HCEC 1CT (cell line): ENCODE measurements at regions not wholly inside any gene's neighbourhood (a gene's known extent, or its start where the extent isn't known, plus 50 kb on each side); places are given as distances from the start of the nearest gene placed in this dataset.

ENCODE experiments used
- DNase-seq: peaks from one replicate; pipeline ENCODE4 v3.0.0-alpha.2; 2017

DNA sequence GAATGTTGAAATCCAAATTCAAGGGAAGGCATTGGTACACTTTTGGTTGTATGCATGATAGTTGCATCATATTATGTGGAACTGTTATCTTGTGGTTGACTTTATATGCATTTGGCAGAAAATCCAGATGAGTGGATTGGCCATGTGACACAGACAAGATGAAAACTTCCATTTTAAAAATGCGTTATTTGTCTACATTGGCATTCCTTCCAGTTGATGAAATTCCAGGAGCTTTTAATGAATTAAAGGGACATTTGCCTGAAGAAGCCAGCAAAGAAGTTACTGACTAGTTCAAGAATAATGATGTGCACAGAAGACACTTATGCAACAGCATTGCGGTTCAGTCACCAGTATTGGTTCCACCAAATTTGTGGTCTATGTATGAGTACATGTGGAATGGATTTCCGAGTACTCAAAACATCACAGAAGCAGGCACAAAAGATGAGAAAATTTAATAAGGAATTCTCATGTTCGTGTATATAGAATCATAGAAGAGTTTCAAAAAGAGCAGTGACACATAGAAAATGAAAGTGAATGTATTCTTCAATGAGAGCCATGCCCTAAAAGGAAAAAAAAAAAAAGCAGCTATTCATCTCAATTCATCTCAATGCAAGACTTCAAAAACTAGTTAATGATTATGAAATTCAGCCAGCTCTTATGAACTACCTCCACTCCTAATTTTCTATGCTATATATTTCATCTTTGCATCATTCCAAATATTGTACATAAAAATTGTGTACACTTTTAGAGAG, 232.1 kb downstream of the RBM43 start:
- DNase-seq = peak; percentile 81

DNA sequence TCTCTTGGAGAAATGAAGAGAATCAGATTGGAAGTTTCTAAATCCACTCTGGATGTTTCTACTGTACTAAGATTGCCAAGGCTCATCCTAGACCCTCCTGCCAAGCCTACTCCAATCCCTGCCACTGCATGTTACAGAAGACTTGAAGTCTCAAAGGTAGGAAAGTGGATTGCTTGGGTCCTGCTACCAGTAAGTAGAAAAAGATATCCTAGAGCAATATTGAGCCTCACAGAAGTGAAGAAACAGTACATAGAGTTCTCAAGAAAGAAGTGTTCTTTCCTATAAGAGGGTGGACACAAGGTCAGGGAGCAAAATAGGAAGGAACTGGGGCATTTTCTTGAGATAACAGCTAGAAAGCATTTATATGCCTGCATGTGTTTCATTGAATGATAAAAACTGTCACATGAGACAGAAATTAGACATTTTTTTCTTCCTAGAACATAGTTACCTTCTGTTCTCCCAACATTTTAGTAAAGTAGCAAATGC, 232.9 kb downstream of the RBM43 start:
- no peak for DNase-seq

DNA sequence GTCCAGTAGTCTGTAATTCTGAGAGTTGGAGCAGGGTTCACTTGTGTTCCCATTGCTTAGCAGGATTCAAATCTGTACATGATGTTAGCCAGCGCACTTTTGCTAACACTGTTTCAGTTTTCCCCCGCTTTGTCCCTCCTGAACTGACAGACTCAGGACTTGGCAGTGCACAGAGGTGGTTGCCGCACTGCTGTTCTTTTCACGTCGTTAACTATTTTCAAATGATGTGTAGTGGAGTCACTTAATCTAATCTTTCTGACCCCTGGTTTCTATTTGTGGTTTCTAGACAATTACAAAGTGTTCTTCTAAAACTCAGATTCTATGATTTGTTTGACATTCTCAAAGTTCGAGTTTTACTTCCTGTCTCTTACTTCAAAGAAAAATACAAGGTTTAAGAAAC, 234.5 kb downstream of the RBM43 start:
- no peak for DNase-seq

DNA sequence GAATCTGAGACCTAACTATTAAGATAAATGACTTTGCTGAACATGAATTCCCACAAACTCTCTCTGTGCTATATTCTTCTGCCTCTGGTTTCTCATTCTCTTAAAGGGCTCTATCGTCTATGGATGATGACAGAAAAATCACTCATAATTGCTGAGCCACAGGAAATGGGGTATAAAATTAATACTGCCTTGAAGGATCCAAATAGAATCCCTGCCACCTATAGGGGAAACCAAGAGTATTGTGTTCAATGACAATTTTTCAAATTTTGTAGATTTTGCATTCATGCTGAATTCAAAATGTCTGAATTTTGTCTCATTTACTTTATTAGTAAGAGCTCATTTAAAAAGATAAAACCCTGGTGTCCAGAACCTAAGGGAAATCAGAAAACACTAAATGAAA, 235.8 kb downstream of the RBM43 start:
- no peak for DNase-seq

DNA sequence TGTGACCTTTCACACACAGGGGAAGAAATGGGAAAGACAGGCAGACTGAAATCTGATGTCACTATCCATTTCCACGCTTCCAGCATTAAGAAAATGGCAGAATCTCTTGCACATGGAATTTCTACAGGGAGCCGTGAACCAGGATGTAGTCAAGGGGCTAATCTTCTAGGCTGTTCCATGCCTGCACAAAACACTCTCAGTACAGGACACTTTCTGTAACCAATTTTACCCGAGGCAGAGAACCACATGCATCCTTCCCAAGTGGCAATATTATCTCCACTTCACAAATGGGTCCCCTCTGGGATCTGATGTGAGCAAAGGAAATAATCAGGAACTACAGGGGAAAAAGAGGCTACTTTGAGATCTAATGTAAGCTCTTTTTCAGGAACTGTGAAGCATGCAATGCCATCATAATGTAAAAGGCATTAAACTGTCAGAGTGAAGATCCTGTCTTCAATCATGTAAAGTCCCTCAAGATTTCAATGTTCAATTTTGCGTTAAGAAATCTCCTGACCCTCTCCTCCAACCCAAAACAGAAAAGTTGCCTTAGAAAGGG, 236.9 kb downstream of the RBM43 start:
- DNase-seq = no peak

DNA sequence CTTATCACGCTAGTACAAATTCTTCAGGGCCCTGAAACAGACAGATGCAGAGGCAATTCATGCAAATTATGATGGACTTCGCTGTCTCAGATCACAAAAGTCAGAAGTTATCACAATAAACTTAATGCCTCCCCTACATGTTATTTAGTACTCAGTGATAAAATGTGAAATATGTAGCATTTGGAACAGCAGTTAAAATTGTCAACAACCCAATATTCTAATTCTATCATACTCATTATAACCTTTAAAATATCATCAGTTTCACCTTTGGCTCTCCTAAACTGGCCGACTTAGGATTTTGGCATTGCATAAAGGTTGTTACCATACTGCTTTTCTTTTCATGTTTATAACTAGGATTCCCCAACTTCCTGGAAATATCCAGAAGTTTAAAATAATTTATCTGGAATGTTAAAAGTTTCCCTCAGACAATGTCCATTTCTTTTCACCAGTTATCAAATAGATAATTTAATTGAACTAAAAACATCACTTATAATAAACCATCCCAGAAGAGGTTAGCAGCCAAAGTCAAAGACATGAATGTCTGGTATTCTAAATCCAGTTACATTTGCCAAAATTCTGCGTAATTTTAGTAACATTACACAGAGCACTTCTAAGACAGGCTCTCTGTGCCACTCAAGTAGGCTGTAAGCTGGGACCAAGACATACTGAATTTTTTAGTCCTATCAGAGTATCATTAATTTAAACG, 239.8 kb downstream of the RBM43 start:
- DNase-seq = no peak

DNA sequence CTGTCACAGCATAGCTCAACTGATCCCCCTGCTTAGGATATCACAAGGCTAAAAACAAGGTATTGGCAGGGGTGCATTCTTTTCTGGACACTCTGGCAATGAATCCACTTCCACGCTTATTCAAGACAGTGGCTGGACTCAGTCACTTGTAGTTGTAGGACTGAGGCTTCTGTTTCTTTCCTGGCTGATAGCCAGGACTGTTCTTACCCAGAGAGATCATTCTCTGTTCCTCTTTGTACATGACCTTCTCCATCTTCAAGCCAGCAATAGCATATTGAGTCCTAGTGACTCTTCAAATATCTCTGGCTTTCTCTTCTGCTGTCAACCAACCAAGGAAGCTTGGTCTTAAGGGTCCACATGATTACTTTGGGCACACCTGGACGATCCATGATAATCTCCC, 241.3 kb downstream of the RBM43 start:
- DNase-seq = no peak

DNA sequence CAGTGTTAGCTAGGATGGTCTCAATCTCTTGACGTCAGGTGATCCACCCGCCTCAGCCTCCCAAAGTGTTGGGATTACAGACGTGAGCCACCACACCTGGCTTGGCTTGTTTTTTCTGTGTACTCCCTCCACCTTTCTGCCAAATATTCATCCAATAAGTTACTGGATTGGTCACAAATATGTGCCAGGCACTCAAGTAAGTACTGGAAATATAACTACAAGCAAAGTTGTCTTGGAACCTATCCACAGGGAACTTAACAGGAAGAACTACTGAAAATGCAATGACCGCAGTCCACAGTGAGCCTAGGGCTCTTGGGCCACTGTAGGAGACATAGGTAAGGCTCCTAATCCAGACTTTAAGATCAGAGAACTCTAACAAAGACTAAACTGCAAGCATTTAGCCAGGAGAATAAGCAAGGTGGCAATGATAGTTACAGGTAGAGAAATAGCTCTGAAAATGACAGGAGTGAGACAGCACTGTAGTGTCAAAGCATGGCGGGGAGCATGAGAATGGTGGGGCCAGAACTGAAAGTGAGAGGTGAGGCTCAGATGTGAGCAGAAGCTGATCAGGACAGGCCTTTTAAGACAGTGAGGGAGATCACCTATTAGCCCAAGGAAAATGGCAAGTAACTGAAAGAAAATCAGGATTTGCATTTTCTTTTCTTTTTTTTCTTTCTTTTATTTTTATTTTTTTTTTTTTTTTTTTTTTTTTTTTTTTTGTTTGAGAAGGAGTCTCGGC, 252.1 kb downstream of the RBM43 start:
- DNase-seq = no peak

DNA sequence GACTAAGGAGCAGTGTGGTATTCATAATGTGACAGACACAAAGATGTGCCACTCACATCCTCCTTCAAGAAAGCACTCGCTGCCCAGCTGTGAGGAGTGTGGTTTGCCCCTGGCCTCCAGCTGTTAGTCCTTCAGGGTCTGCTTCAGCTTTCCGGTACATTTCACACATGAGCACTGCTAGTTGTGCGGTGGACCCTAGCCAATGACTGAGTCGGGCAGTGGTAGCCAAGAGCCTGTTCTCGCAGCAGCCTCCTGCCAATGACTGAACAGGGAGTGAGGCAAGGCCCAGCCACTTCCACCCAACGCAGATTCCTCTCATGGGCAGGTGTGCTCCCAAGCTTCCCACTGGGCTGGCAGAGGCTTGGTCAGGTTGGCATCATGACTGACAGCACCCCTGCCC, 254.3 kb downstream of the RBM43 start:
- DNase-seq = no peak

DNA sequence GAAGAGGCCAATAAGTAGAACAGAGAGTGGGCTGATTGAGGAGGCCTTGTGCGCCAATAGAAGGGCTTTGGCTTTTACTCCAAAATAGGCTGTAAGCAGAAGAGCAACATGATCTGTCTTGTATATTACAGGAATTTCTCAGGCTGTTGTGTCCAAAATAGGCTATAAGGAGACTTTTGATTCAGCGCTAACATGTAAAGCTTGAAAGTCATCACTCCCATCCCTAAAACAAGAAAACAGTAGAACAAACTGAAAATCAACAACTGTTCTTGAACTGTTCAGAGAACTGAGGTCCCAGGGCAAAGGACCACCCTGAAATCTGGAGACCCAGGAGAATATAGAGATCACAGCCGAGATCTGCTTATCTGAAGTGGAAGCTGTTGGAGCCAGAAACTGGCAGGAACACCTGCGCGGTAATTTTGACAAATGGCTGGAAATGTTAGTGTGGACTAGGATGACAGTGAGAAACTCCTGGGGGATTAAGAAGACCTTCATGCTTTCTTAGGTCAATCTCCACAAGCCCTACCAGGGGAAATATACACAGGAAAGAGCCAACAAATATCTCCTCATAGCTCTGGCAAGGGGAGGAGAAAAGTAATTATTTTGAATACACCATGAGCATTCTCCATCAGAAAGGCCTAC, 258.6 kb downstream of the RBM43 start:
- no peak for DNase-seq

DNA sequence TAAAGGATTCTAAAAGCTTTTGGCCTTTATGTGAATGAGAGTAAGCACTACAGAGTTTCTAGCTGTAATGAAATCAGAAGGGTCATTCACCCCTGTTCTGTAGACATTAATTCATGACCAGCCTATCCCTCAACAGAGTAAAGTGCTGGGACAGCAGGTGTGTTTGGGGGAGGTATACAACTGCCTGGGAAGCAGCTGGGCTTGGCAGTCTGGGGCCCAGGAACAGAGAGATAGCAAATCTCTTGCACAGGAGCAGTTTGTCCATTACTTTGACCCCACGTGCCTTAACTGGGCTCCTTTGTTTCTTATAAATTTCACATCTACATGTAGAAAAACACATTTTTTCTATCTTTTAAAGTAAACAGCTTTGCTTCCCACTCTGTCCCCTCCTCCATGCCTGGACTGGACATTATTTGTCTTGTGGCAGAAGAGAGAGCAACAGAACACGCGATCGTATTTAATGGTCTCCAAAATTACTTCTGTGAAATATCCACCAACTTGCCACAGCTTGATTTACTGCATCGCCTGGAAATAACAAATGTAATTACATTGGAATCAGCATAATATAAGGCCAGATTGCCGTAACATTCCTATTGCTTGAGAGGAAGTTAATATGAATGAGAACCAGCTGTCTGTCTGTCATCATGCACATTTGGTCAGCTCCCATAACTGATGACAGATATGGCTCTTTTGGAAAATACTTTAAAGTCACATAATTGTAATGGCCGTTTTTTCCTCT, 263.8 kb downstream of the RBM43 start:
- no peak for DNase-seq

DNA sequence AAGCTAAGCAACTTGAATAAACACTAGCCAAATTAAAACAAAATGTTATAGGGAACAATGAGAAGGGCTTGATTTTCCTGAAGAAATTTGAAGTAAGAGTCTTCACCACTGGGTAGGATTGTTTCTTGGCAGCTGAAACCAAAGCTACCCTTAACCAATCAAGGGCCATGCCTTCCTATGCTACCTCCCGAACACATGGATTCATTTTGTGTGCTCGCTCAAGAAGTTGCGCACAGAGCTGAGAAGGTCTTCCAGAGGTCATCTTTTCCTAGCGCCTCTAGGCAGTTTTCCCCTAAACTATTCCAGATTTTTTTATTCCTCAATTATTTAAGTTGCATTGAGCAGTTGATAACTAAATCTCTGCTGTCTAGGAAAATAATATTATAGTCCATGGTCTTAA, 264.6 kb downstream of the RBM43 start:
- DNase-seq = no peak

DNA sequence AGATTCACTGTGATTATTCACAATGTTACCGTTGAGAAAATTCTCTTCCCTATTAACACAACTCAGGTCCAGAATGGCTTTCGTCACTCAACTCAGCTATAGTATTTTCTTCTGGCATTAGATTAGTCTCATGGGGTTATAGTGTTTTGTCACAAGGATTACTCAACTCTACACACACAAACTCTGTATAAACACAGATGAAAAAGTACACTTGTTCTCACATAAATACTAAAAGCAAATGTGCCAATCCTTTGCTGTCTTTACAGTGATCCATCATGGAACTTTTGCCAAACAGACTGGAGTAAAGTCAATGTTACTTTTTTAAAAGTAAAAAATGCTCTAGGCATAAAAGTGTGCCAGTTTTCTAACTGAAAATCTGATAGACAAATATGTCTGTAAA, 267.6 kb downstream of the RBM43 start:
- peak; percentile 11 for DNase-seq

DNA sequence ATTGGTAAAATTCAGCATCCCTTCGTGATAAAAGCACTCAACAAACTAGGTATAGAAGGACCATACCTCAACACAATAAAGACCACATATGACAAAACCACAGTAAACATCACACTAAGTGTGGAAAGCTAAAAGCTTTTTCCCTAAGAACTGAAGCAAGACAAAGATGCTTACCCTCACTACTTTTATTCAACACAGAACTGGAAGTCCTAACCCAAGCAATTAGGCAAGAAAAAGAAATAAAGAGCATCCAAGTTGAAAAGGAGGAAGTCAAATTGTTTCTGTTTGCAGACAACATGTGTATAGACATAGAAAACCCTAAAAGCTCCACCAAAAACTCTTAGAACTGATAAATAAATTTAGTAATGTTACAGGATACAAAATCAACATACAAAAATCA, 271.7 kb downstream of the RBM43 start:
- no peak for DNase-seq

DNA sequence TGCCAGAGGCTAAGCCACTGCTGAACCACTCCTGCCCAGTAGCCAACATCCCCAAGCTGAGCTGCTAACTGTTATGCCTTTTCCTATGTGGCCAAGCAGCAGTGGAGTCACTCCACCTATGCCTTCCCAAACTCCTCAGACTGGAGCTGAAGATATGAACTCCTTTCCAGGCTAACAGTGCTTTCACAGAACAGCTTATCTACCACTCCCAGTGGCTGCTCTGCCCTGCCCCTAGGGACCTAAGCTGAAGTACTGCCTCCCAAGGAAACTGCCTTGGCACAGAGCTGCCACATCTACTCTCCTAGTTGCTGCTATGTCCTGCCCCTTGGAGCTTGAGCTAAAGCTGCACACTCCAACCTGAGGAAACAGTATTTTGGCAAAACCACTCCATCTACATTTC, 275.9 kb downstream of the RBM43 start:
- no peak for DNase-seq

DNA sequence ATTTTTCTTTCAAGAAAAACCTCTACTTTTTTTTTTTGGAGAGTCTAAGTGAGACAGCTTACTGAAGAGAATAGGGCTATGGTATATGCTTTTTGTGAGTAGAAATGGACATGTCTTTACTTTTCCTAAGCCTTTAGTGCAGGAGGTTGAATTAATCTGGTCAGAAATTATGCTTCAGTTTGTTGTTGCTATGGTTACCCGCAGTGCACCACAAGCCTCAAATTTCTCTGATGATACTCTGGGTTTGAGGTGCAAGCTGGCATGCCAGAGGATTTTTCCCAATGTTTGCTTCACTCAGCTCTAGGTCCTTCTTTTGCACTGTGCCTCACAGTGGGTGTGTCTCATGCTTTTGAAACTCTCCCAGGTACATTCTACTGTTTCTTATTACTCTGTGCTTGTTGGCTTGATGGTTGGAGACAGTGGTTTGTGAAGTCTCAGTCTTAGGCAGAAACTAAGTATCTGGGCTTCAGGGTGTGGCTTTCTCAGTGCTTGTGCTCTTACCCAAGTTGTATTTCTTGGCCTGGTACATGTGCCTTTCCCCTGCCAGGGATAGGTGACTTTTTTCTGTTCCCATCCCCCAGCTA, 278.3 kb downstream of the RBM43 start:
- no peak for DNase-seq

DNA sequence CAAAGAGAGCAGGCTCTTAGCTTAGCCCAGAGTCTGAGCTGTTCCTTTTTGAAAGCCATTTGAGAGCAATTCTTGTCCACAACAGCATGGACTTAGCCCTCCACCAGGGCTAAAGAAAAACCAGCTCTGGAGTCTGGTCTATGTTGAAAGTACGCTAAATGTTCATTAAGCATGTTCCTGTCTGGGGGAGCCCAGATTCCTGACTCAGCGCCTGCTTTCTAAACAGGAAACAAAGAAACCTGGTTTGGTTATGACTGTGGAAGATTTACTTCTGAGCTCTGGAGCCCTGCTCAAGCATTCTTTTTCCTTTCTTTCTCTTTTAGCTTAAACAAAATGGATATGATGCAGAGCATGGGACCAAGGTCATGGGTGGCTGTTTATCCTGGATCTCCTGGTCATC, 279.8 kb downstream of the RBM43 start:
- DNase-seq = no peak

DNA sequence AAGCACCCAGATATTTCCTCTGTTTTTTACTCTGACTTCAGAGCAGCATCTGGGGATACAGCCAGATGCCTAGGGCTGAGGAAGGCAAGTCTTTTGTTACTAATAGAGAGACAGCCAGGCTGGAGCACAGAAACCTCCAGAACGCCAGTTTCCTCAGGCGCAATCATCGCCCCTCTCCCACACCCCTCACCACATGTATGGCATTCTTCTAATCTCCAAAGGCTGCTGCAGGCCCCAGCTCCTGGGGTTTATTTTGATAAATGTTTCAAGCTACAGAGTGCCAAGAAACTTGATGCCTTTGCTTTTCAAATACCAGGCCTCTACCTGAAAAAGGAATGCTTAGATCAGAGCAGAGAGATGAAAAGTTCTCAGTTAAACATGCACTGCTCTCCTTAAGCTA, 283.6 kb downstream of the RBM43 start:
- no peak for DNase-seq

DNA sequence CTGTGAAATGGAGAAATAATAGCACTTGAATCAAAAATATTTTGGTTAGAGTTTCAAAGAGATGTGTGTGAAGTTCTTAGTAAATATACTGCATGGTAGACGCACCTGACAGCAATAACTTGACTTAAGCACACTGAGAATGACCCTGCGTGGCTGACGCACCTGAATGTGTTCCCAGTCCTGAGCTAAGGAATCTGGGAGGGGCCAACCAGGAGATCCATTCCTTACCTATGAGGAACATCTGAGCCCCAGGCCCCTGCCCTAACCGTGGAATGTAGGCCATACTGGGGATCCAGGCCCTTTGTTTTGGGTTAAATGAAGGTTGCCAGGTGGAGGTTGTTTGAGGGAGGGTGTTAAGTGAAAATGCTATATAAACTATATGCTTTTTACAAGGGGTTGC, 284.4 kb downstream of the RBM43 start:
- DNase-seq = no peak

DNA sequence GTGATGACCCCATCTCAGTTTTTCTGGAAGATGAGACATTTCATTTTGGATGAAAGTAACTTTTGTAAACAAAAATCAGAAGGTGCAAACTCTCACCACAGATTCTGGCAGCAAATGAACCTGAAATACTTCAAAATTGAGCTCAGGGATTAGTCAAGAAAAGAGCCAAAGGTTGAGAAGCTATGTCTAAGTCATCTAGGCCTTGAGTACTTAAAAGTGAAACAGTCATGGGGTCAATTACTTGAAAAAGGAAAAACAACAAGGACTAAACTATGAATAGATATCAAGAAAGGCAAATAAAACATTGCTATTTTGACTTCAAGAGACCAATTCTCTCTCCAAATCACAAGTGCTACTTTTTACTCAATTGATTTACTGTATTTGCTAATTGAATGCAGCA, 285.1 kb downstream of the RBM43 start:
- no peak for DNase-seq

DNA sequence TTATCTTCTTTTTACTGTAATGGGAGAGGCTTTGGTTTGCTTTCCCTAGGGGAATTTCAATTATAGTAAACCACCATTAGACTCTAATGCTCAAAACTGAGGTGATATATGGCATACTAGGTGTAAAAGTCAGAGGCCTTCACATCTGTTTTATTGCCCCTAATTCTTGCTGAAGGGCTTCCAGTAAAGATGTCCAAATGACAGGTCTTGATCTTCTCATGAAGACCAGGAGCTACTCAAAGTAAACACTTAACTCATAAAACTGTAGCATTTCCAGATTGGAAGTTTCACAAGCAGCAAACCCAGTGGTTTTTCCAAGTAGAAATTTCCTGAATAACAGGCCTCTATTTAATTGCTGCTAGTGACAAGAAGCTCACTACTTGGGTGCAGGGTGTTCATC, 286.8 kb downstream of the RBM43 start:
- no peak for DNase-seq

DNA sequence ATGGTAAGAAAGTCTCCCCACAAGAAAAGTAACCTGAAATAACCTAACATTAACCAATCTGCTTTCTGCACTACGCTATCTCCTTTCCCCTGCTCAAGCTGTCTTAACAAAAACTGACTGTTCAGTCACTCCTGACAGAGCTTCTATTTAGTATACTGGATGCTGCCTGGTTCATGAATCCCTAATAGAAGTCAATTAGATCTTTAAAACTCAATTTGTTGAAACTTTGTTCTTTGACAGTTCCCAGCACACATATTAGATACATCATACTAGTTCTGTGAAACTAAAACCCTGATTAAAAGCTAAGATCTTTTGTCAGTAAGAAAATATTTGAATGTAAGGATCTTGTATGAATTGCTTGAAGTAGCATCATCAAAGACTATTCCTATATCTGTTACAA, 287.4 kb downstream of the RBM43 start:
- no peak for DNase-seq
